ENCODE measurements at regions not wholly inside any gene's neighbourhood (a gene's known extent, or its start where the extent isn't known, plus 50 kb on each side); places are given as distances from the start of the nearest gene placed in this dataset.

GRCh38 chr5:30930736-30931135 lies 262.8 kb upstream of the CDH6 start:
- TF ChIP-seq, protein P1, sequence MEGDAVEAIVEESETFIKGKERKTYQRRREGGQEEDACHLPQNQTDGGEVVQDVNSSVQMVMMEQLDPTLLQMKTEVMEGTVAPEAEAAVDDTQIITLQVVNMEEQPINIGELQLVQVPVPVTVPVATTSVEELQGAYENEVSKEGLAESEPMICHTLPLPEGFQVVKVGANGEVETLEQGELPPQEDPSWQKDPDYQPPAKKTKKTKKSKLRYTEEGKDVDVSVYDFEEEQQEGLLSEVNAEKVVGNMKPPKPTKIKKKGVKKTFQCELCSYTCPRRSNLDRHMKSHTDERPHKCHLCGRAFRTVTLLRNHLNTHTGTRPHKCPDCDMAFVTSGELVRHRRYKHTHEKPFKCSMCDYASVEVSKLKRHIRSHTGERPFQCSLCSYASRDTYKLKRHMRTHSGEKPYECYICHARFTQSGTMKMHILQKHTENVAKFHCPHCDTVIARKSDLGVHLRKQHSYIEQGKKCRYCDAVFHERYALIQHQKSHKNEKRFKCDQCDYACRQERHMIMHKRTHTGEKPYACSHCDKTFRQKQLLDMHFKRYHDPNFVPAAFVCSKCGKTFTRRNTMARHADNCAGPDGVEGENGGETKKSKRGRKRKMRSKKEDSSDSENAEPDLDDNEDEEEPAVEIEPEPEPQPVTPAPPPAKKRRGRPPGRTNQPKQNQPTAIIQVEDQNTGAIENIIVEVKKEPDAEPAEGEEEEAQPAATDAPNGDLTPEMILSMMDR (IDR thresholded peaks at IDR 0.05; ENCODE audit: low read depth, low read length) = no peak
- H3K4me3 ChIP-seq (ENCODE audit: low read depth, low read length) = no peak overlapping the region

DNA sequence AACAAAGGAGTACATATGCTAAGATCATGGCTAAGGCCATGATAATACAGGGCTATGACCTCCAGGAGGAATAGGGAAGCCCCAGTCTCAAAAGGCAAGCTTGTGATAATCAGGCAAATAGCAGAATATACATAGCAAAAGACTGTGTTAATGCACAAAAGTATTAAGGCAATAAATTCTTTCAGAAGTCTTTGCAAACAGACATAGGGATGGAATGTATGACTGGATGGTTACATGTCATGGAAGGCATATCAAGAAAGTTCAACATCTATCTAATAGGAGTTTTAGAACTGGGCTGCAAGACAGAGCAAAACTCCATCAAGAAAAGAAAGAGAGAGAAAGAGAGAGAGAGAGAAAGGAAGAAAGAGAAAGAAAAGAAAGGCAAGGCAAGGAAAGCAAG lies 264.5 kb upstream of the CDH6 start:
- H3K4me3 ChIP-seq (ENCODE audit: low read depth, low read length) = no peak overlapping the region
- TF ChIP-seq, protein P1 (IDR thresholded peaks at IDR 0.05; ENCODE audit: low read depth, low read length) = no peak

DNA sequence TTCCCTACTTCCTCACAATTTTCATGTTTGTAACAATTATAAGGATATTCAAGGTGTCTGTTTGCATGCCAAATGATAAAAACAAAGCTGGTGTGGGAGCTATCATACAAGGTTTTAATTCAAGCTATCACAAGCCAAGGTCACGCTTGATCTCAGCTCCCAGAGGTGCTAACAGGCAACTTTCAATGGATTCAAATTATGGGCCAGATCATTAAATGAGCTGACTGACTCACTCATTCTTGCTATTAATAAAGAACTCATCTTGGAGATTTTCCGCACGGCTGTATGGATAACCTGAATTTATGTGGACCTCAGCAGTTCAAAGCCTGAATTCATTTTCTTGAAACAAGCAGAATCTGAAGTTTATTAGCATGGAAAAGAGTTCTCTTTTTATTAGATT lies 267.3 kb upstream of the CDH6 start:
- TF ChIP-seq, protein P1 (IDR thresholded peaks at IDR 0.05; ENCODE audit: low read depth, low read length) = no peak
- no peak overlapping the region for H3K4me3 ChIP-seq (ENCODE audit: low read depth, low read length)

- TF ChIP-seq, protein P1 (IDR thresholded peaks at IDR 0.05; ENCODE audit: low read depth, low read length) = no peak
- H3K4me3 ChIP-seq (ENCODE audit: low read depth, low read length) = no peak overlapping the region
Observed at GRCh38 chr5:30921388-30921787, 272.1 kb upstream of the CDH6 start.

DNA sequence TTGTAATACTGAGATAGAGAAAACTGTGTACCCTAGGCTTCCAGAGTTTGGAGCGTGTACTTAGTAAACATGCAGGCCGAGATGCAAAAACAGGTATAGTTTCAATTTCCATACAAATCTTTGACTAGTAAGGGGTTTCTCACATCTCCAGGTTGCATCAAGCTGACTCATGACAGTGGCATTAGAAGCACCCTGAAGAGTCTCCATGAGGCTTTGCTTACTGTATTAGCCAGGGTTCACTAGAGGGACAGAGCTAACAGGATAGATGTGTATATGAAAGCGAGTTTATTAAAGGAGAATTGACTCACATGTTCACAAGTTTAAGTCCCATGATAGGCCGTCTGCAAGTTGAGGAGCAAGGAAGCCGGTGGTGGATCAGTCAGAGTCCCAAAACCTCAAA lies 275.3 kb upstream of the CDH6 start:
- TF ChIP-seq, protein P1 (IDR thresholded peaks at IDR 0.05; ENCODE audit: low read depth, low read length) = no peak
- no peak overlapping the region for H3K4me3 ChIP-seq (ENCODE audit: low read depth, low read length)

DNA sequence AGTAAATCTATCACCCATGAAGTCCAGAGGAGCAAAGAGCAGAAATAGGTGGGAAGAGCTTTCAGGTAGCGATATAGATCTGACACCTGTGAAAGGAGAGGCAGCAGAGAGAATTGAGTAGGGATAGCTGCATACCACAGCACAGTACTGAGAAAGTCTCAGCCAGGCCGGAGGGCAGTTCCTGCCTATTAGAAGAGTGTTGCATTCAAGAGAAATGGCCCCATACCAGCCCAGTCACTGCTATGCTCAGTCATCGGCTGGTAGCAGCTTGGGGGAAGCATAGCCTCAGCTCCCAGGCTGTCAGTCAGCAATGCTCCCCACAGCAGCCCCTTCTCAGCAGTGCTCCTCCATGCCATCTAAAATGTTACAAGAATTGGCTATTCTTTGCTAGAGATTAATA lies 285.1 kb upstream of the CDH6 start:
- H3K4me3 ChIP-seq (ENCODE audit: low read depth, low read length) = no peak overlapping the region
- TF ChIP-seq, protein P1 (IDR thresholded peaks at IDR 0.05; ENCODE audit: low read depth, low read length) = no peak

GRCh38 chr5:30900367-30900766 lies 293.1 kb upstream of the CDH6 start:
- no peak overlapping the region for H3K4me3 ChIP-seq (ENCODE audit: low read depth, low read length)
- TF ChIP-seq, protein P1 (IDR thresholded peaks at IDR 0.05; ENCODE audit: low read depth, low read length) = no peak

Measured in WI38 (cell line).